CD8-positive, alpha-beta memory T cell (primary cell): ENCODE measurements at regions not wholly inside any gene's neighbourhood (a gene's known extent, or its start where the extent isn't known, plus 50 kb on each side); places are given as distances from the start of the nearest gene placed in this dataset.

ENCODE experiments used
- CTCF ChIA-PET: fragments of 350-600 bp; sonication (Branson Sonifier 250); formaldehyde crosslinking; loops from one replicate; lab custom pipeline; 2021; ENCODE audit warnings: antibody characterized with exemption; lab: Charles Lee
- POLR2A ChIA-PET: fragments of 350-600 bp; sonication (Branson Sonifier 250); formaldehyde crosslinking; loops from one replicate; lab custom pipeline; 2021; ENCODE audit warnings: antibody characterized with exemption; lab: Charles Lee
- DNase-seq, 5 donors: peaks; one replicate each; pipeline versions ENCODE4 v3.0.0 to v3.0.0-alpha.2; 2020 to 2022; ENCODE audit warnings: mixed read lengths in 1 of 5
- H3K27ac ChIP-seq: one replicate; pipeline ENCODE4 v1.7.0; 2013; ENCODE audit warnings: low read depth, mild to moderate bottlenecking, low read length, moderate library complexity
- H3K27me3 ChIP-seq: 2 replicates; pipeline ENCODE4 v1.7.0; 2013; ENCODE audit warnings: low read length, mild to moderate bottlenecking; ENCODE audit not compliant: insufficient read depth, poor library complexity, severe bottlenecking
- H3K36me3 ChIP-seq: 2 replicates; pipeline ENCODE4 v1.7.0; 2013; ENCODE audit warnings: mild to moderate bottlenecking, low read length, moderate library complexity; ENCODE audit not compliant: insufficient read depth
- H3K4me1 ChIP-seq: 2 replicates; pipeline ENCODE4 v1.7.0; 2013; ENCODE audit warnings: mild to moderate bottlenecking, low read length, moderate library complexity; ENCODE audit not compliant: insufficient read depth
- H3K4me3 ChIP-seq: 2 replicates; pipeline ENCODE4 v1.7.0; 2013; ENCODE audit warnings: mild to moderate bottlenecking, low read length
- H3K9me3 ChIP-seq: 2 replicates; pipeline ENCODE4 v1.7.0; 2013; ENCODE audit warnings: mild to moderate bottlenecking, low read length
- H3K27ac Mint-ChIP-seq, 8 donors: one replicate each; pipeline ENCODE4 v1.8.0; 2020 to 2021; ENCODE audit warnings: mixed read lengths in 8 of 8, mild to moderate bottlenecking in 6 of 8, inconsistent platforms in 3 of 8, moderate library complexity in 3 of 8
- H3K27me3 Mint-ChIP-seq, 2 donors: one replicate each; pipeline ENCODE4 v1.8.0; 2020 to 2021; ENCODE audit warnings: mixed read lengths in 2 of 2, mild to moderate bottlenecking in 1 of 2, moderate library complexity in 1 of 2
- H3K36me3 Mint-ChIP-seq, 3 donors: one replicate each; pipeline ENCODE4 v1.8.0; 2020 to 2021; ENCODE audit warnings: mixed read lengths in 3 of 3, inconsistent platforms in 1 of 3, mild to moderate bottlenecking in 1 of 3
- H3K4me1 Mint-ChIP-seq, 3 donors: one replicate each; pipeline ENCODE4 v1.8.0; 2020 to 2021; ENCODE audit warnings: mixed read lengths in 3 of 3, inconsistent platforms in 1 of 3, mild to moderate bottlenecking in 1 of 3
- H3K4me3 Mint-ChIP-seq, 7 donors: one replicate each; pipeline ENCODE4 v1.8.0; 2020 to 2021; ENCODE audit warnings: mixed read lengths in 7 of 7, mild to moderate bottlenecking in 6 of 7, moderate library complexity in 4 of 7, inconsistent platforms in 2 of 7
- H3K9me3 Mint-ChIP-seq, 5 donors: one replicate each; pipeline ENCODE4 v1.8.0; 2020 to 2022; ENCODE audit warnings: mixed read lengths in 5 of 5, mild to moderate bottlenecking in 3 of 5, moderate library complexity in 2 of 5, inconsistent platforms in 1 of 5

GRCh38 chr6:169165561-169166300, 87.9 kb downstream of the THBS2 start:
- peaks cover 10% of the 10 kb centered on the region in 2 donors for H3K27me3 Mint-ChIP-seq
- H3K27ac Mint-ChIP-seq = no peak overlapping the region
- ChIA-PET CTCF (interaction anchor here (1.0 kb wide), 1 partner anchor 9 kb away, joined by 3 read pairs; no protein-coding TSS in a partner anchor), POLR2A (no interaction called here)
- no peaks in the 10 kb centered on the region for H3K4me1 Mint-ChIP-seq
- Histone ChIP-seq H3K27me3 (no peaks in the 10 kb centered on the region), H3K4me3 (no peak overlapping the region), H3K27ac (no peak overlapping the region), H3K9me3 (no peaks in the 10 kb centered on the region), H3K4me1 (no peaks in the 10 kb centered on the region), H3K36me3 (no peaks in the 10 kb centered on the region)
- no peak overlapping the region for H3K4me3 Mint-ChIP-seq
- no peak for DNase-seq
- no peaks in the 10 kb centered on the region for H3K9me3 Mint-ChIP-seq
- H3K36me3 Mint-ChIP-seq = no peaks in the 10 kb centered on the region

- ChIA-PET POLR2A (no interaction called here), CTCF (interaction anchor here (1.0 kb wide), 1 partner anchor 8 kb away, joined by 3 read pairs; no protein-coding TSS in a partner anchor)
- Mint-ChIP-seq H3K36me3 (no peaks in the 10 kb centered on the region), H3K27ac (no peak overlapping the region), H3K4me1 (no peaks in the 10 kb centered on the region), H3K27me3 (peaks cover 10% of the 10 kb centered on the region in 2 donors), H3K9me3 (no peaks in the 10 kb centered on the region), H3K4me3 (no peak overlapping the region)
- no peaks in the 10 kb centered on the region for H3K4me1 ChIP-seq
- no peak overlapping the region for H3K27ac ChIP-seq
- no peak overlapping the region for H3K4me3 ChIP-seq
- H3K9me3 ChIP-seq = no peaks in the 10 kb centered on the region
- no peaks in the 10 kb centered on the region for H3K27me3 ChIP-seq
- H3K36me3 ChIP-seq = no peaks in the 10 kb centered on the region
- no peak for DNase-seq
Observed at GRCh38 chr6:169164986-169165385, 88.7 kb downstream of the THBS2 start.

DNA sequence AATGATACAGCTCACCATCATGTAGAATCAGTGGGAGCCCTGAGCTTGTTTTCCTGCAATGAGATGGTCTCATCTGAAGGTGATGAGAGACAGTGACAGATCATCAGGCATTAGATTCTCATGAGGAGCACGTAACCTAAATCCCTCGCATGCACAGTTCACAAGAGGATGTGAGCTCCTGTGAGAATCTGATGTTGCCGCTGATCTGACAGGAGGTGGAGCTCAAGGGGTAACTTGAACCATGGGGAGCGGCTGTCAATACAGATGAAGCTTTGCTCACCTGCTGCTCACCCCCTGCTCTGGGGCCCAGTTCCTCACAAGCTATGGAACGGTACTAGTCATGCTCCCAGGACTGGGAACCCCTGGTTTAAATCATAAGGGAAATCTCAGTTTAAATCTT, 89.2 kb downstream of the THBS2 start:
- no peaks in the 10 kb centered on the region for H3K9me3 ChIP-seq
- no peaks in the 10 kb centered on the region for H3K27me3 ChIP-seq
- POLR2A ChIA-PET = no interaction called here
- H3K27ac ChIP-seq = no peak overlapping the region
- no peak overlapping the region for H3K4me3 ChIP-seq
- Mint-ChIP-seq H3K9me3 (no peaks in the 10 kb centered on the region), H3K4me1 (no peaks in the 10 kb centered on the region), H3K27ac (no peak overlapping the region), H3K36me3 (no peaks in the 10 kb centered on the region), H3K4me3 (no peak overlapping the region), H3K27me3 (peaks cover 10% of the 10 kb centered on the region in 2 donors)
- no peaks in the 10 kb centered on the region for H3K36me3 ChIP-seq
- CTCF ChIA-PET = no interaction called here
- no peaks in the 10 kb centered on the region for H3K4me1 ChIP-seq
- no peak for DNase-seq

DNA sequence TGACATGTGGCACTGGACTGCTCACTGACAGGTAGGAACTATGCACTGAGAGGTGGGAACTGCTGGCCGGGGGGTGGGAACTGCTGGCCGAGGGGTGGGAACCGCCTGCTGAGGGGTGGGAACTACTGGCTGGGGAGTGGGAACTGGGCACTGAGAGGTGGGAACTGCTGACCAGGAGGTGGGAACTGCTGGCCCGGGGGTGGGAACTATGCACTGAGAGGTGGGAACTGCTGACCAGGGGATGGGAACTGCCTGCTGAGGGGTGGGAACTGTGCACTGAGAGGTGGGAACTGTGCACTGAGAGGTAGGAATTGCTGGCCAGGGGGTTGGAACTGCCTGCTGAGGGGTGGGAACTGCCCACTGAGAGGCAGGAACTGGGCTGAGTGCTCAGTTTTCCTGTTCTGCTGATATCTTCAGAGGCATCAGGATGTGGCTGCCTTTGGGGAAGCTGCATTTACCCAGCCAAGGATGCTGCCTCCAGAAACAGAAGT, 90.2 kb downstream of the THBS2 start:
- H3K27ac ChIP-seq = no peak overlapping the region
- no peaks in the 10 kb centered on the region for H3K4me1 ChIP-seq
- Mint-ChIP-seq H3K27me3 (peaks cover 10% of the 10 kb centered on the region in 2 donors), H3K27ac (no peak overlapping the region), H3K4me3 (no peak overlapping the region), H3K9me3 (no peaks in the 10 kb centered on the region), H3K4me1 (no peaks in the 10 kb centered on the region), H3K36me3 (no peaks in the 10 kb centered on the region)
- no peak for DNase-seq
- CTCF ChIA-PET = no interaction called here
- no peak overlapping the region for H3K4me3 ChIP-seq
- POLR2A ChIA-PET = no interaction called here
- H3K9me3 ChIP-seq = no peaks in the 10 kb centered on the region
- H3K27me3 ChIP-seq = no peaks in the 10 kb centered on the region
- no peaks in the 10 kb centered on the region for H3K36me3 ChIP-seq

GRCh38 chr6:169162752-169163407, 90.8 kb downstream of the THBS2 start:
- no peak for DNase-seq
- H3K36me3 ChIP-seq = no peaks in the 10 kb centered on the region
- Mint-ChIP-seq H3K9me3 (no peaks in the 10 kb centered on the region), H3K4me3 (no peak overlapping the region), H3K27me3 (peaks cover 10% of the 10 kb centered on the region in 2 donors), H3K36me3 (no peaks in the 10 kb centered on the region), H3K4me1 (no peaks in the 10 kb centered on the region), H3K27ac (no peak overlapping the region)
- CTCF ChIA-PET = no interaction called here
- H3K4me1 ChIP-seq = no peaks in the 10 kb centered on the region
- no peaks in the 10 kb centered on the region for H3K27me3 ChIP-seq
- H3K4me3 ChIP-seq = no peak overlapping the region
- H3K27ac ChIP-seq = no peak overlapping the region
- H3K9me3 ChIP-seq = no peaks in the 10 kb centered on the region
- POLR2A ChIA-PET = no interaction called here

DNA sequence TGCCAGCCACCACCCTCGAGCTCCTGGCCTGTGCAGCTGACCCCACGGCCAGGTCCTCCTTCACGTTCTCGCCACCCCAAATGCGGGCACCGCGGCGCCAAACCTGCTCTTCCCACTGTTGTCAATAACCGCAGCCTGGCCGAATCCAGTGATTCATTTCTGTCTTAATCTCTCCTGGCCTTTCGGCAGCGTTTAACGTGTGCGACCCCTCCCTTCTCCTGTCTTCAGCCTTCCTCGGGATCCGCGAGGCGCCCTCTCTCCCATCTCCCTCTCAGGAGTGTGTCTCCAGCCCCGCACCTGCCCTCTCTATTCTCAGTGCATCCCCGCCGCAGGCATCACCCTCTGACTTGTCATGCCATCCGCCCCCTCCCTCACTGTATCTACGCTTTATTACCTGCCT, 91.4 kb downstream of the THBS2 start:
- H3K9me3 ChIP-seq = no peaks in the 10 kb centered on the region
- no peaks in the 10 kb centered on the region for H3K36me3 ChIP-seq
- no peaks in the 10 kb centered on the region for H3K4me1 ChIP-seq
- Mint-ChIP-seq H3K4me3 (no peak overlapping the region), H3K4me1 (no peaks in the 10 kb centered on the region), H3K9me3 (no peaks in the 10 kb centered on the region), H3K36me3 (no peaks in the 10 kb centered on the region), H3K27ac (no peak overlapping the region), H3K27me3 (peaks cover 10 to 11% of the 10 kb centered on the region in 2 donors)
- H3K4me3 ChIP-seq = no peak overlapping the region
- DNase-seq = no peak
- CTCF ChIA-PET = no interaction called here
- POLR2A ChIA-PET = no interaction called here
- no peak overlapping the region for H3K27ac ChIP-seq
- H3K27me3 ChIP-seq = no peaks in the 10 kb centered on the region

- Histone ChIP-seq H3K27me3 (no peaks in the 10 kb centered on the region), H3K9me3 (no peaks in the 10 kb centered on the region), H3K4me3 (no peak overlapping the region), H3K4me1 (no peaks in the 10 kb centered on the region), H3K27ac (no peak overlapping the region), H3K36me3 (no peaks in the 10 kb centered on the region)
- DNase-seq = no peak
- Mint-ChIP-seq H3K27ac (no peak overlapping the region), H3K4me1 (no peaks in the 10 kb centered on the region), H3K27me3 (peaks cover 10 to 13% of the 10 kb centered on the region in 2 donors), H3K9me3 (no peaks in the 10 kb centered on the region), H3K4me3 (no peak overlapping the region), H3K36me3 (no peaks in the 10 kb centered on the region)
- ChIA-PET POLR2A (no interaction called here), CTCF (no interaction called here)
Observed at GRCh38 chr6:169161572-169162167, 92.0 kb downstream of the THBS2 start.

DNA sequence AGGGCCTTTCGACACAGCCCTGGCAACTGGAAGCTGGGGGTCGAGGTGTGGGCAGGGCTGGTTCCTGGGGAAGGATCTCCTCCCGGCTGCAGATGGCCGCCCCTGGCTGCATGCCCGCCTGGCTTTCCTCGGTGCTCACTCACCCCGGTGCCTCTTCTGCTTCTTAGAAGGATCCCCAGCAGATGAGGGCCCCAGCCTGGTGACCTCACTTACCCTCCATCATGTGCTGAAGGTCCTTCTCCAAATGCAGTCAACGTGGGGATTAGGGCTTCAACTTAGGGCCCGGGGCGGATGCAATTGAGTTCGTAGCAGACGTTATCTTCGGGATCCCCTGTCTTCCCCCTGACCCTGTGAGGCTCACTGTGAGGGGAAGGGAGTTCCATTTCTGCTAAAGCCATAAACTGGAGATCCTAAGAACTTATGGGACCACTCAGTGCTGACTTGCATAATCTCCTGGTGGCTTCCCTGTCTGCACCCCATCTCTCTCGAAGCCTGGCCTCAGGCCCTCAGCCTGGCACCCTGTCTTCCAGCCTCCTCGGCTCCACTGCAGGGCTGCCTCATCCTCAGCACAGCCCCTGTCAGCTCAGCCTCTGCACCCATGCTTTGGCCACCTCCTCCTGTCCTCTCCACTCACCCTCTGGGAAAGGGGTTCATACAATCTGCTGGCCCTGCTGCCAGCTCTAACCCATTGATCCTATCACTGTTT, 92.6 kb downstream of the THBS2 start:
- no peak overlapping the region for H3K4me3 ChIP-seq
- no peaks in the 10 kb centered on the region for H3K9me3 Mint-ChIP-seq
- no peak overlapping the region for H3K27ac ChIP-seq
- peak overlapping the region in 1 of 8 donors; percentile 23 for H3K27ac Mint-ChIP-seq
- POLR2A ChIA-PET = no interaction called here
- H3K4me1 Mint-ChIP-seq = no peaks in the 10 kb centered on the region
- no peak for DNase-seq
- H3K36me3 Mint-ChIP-seq = no peaks in the 10 kb centered on the region
- H3K4me1 ChIP-seq = no peaks in the 10 kb centered on the region
- CTCF ChIA-PET = no interaction called here
- H3K27me3 Mint-ChIP-seq = peaks cover 6 to 10% of the 10 kb centered on the region in 2 donors
- no peaks in the 10 kb centered on the region for H3K36me3 ChIP-seq
- H3K9me3 ChIP-seq = no peaks in the 10 kb centered on the region
- no peaks in the 10 kb centered on the region for H3K27me3 ChIP-seq
- no peak overlapping the region for H3K4me3 Mint-ChIP-seq
